Lower leg skin (tissue), 3 donors: ENCODE measurements at regions not wholly inside any gene's neighbourhood (a gene's known extent, or its start where the extent isn't known, plus 50 kb on each side); places are given as distances from the start of the nearest gene placed in this dataset.

Experiments
- POLR2A ChIP-seq, 2 donors: fragments of 450-650 bp; IDR thresholded peaks; one replicate each; pipeline ENCODE4 v1.6.1; 2016 to 2017; ENCODE audit warnings: antibody characterized with exemption in 2 of 2, mild to moderate bottlenecking in 1 of 2, moderate library complexity in 1 of 2
- TF ChIP-seq, protein P1 (sequence below), 3 donors: fragments of 450-650 bp; IDR thresholded peaks; one replicate each; pipeline ENCODE4 v1.5.1; 2016; ENCODE audit warnings: antibody characterized with exemption in 3 of 3, mild to moderate bottlenecking in 3 of 3, moderate library complexity in 2 of 3

- TF ChIP-seq, protein P1, sequence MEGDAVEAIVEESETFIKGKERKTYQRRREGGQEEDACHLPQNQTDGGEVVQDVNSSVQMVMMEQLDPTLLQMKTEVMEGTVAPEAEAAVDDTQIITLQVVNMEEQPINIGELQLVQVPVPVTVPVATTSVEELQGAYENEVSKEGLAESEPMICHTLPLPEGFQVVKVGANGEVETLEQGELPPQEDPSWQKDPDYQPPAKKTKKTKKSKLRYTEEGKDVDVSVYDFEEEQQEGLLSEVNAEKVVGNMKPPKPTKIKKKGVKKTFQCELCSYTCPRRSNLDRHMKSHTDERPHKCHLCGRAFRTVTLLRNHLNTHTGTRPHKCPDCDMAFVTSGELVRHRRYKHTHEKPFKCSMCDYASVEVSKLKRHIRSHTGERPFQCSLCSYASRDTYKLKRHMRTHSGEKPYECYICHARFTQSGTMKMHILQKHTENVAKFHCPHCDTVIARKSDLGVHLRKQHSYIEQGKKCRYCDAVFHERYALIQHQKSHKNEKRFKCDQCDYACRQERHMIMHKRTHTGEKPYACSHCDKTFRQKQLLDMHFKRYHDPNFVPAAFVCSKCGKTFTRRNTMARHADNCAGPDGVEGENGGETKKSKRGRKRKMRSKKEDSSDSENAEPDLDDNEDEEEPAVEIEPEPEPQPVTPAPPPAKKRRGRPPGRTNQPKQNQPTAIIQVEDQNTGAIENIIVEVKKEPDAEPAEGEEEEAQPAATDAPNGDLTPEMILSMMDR (IDR thresholded peaks at IDR 0.05) = no peak
- no peak for TF ChIP-seq POLR2A (IDR thresholded peaks at IDR 0.05)
Observed at GRCh38 chr4:31548823-31549222, 828.7 kb downstream of the PCDH7 start.
